DMS153 (cell line): ENCODE measurements at regions not wholly inside any gene's neighbourhood (a gene's known extent, or its start where the extent isn't known, plus 50 kb on each side); places are given as distances from the start of the nearest gene placed in this dataset.

Experiments
- DNase-seq: peaks from one replicate; lab custom pipeline; 2025; lab: John Stamatoyannopoulos, UW

DNA sequence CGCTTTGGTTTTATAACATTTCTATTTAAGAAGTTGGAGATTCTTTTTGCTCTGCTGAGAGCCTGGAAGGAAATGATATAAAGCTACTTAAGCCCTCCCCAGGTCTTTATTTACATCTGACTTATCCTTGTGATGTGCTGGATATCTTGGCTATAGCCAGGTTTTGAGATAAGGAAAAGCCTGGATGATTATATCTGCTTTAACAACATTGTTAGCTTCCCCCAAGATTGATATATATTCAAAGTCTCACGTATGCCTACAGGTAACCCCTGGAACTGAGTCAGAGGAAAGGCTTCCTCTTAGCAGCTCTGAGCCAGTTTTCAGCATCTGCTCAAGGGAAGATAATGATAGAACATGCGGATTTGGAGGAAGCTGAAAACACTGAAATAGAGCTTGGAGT, 61.5 kb upstream of the CRBN start:
- DNase-seq, result no peak

DNA sequence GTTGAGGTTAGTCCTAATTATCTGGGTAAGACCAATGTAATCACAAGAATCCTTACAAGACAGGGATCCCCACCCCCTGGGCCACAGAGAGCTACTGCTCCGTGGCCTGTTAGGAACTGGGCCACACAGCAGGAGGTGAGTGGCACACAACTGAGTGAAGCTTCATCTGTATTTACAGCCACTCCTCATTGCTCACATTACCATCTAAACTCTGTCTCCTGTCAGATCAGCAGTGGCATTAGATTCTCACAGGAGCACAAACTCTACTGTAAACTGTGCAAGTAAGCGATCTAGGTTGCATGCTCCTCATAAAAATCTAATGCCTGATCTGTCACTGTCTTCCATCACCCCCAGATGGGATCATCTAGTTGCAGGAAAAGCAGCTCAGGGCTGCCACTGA, 58.5 kb upstream of the CRBN start:
- DNase-seq, result no peak

DNA sequence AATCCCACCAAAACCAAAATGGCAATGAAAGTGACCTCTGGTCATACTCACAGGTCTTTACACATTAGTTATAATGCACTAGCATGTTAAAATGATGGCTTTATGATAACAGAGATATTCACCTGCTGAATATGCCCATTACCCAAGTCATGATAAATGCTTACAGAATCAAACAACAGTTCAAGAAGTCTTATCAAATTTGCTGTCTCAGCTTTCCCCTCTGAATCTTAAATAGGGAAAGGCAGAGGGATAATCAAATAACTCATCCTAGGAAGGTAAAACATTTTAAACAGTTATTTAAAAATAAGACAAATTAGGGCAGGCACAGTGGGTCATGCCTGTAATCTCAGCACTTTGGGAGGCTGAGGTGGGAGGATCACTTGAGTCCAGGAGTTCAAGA, 52.8 kb upstream of the CRBN start:
- DNase-seq, result no peak
